Ishikawa (cell line): ENCODE measurements at regions not wholly inside any gene's neighbourhood (a gene's known extent, or its start where the extent isn't known, plus 50 kb on each side); places are given as distances from the start of the nearest gene placed in this dataset.

Source experiments
- CEBPB ChIP-seq: IDR thresholded peaks from 2 replicates; pipeline ENCODE4 v1.6.1; 2012
- CREB1 ChIP-seq: IDR thresholded peaks from 2 replicates; pipeline ENCODE4 v1.6.1; 2012; ENCODE audit warnings: low read depth
- EGR1 ChIP-seq: IDR thresholded peaks from 2 replicates; pipeline ENCODE4 v1.6.1; 2012
- EP300 ChIP-seq: IDR thresholded peaks from 2 replicates; pipeline ENCODE4 v1.6.1; 2012; ENCODE audit warnings: borderline replicate concordance
- FOXM1 ChIP-seq: IDR thresholded peaks from 2 replicates; pipeline ENCODE4 v1.6.1; 2012; ENCODE audit warnings: low read depth, borderline replicate concordance
- NFIC ChIP-seq: IDR thresholded peaks from 2 replicates; pipeline ENCODE4 v1.6.1; 2012
- RAD21 ChIP-seq: IDR thresholded peaks from 2 replicates; pipeline ENCODE4 v1.6.1; 2012; ENCODE audit warnings: low read depth
- TAF1 ChIP-seq: IDR thresholded peaks from 2 replicates; pipeline ENCODE4 v1.6.1; 2012; ENCODE audit warnings: low read depth, mild to moderate bottlenecking
- TCF12 ChIP-seq: IDR thresholded peaks from 2 replicates; pipeline ENCODE4 v1.6.1; 2012; ENCODE audit warnings: low read depth
- TEAD4 ChIP-seq: IDR thresholded peaks from 2 replicates; pipeline ENCODE4 v1.6.1; 2012
- YY1 ChIP-seq: IDR thresholded peaks from 2 replicates; pipeline ENCODE4 v1.6.1; 2012; ENCODE audit warnings: low read depth
- ZBTB7A ChIP-seq: IDR thresholded peaks from 2 replicates; pipeline ENCODE4 v1.6.1; 2012; ENCODE audit warnings: low read depth
- TF ChIP-seq, protein P1 (sequence below): IDR thresholded peaks from 2 replicates; pipeline ENCODE4 v1.6.1; 2012
- TF ChIP-seq, protein P2 (sequence below): IDR thresholded peaks from 2 replicates; pipeline ENCODE4 v1.6.1; 2012; ENCODE audit warnings: low read depth, mild to moderate bottlenecking
- TF ChIP-seq, protein P3 (sequence below): IDR thresholded peaks from 2 replicates; pipeline ENCODE4 v1.6.1; 2012

DNA sequence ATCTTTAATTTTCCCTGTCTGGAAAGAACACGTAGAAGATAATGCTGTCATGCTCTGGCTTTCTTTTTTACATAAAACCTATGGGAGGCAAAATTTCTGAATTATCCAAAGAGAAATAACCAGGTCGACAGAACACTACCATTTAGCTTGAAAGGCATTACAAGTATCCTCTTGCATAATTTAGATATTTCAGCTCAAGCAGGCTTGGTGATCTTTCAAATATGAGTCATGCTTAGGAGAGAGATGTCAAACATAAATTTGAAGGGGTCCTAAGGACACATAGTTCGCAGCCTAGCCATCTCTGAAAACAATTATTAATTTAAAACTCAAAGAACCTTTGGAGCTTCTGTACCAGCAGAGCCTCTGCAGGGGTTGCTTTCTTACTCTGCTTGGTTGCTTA lies 100.9 kb downstream of the FAS start:
- TF ChIP-seq CEBPB (no peak), NFIC (no peak), ZBTB7A (no peak), YY1 (no peak), RAD21 (no peak), TEAD4 (no peak), TCF12 (no peak), EGR1 (no peak), EP300 (no peak), FOXM1 (no peak), TAF1 (no peak), CREB1 (no peak)
- TF ChIP-seq, protein P1, sequence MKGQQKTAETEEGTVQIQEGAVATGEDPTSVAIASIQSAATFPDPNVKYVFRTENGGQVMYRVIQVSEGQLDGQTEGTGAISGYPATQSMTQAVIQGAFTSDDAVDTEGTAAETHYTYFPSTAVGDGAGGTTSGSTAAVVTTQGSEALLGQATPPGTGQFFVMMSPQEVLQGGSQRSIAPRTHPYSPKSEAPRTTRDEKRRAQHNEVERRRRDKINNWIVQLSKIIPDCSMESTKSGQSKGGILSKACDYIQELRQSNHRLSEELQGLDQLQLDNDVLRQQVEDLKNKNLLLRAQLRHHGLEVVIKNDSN, result no peak
- TF ChIP-seq, protein P2, sequence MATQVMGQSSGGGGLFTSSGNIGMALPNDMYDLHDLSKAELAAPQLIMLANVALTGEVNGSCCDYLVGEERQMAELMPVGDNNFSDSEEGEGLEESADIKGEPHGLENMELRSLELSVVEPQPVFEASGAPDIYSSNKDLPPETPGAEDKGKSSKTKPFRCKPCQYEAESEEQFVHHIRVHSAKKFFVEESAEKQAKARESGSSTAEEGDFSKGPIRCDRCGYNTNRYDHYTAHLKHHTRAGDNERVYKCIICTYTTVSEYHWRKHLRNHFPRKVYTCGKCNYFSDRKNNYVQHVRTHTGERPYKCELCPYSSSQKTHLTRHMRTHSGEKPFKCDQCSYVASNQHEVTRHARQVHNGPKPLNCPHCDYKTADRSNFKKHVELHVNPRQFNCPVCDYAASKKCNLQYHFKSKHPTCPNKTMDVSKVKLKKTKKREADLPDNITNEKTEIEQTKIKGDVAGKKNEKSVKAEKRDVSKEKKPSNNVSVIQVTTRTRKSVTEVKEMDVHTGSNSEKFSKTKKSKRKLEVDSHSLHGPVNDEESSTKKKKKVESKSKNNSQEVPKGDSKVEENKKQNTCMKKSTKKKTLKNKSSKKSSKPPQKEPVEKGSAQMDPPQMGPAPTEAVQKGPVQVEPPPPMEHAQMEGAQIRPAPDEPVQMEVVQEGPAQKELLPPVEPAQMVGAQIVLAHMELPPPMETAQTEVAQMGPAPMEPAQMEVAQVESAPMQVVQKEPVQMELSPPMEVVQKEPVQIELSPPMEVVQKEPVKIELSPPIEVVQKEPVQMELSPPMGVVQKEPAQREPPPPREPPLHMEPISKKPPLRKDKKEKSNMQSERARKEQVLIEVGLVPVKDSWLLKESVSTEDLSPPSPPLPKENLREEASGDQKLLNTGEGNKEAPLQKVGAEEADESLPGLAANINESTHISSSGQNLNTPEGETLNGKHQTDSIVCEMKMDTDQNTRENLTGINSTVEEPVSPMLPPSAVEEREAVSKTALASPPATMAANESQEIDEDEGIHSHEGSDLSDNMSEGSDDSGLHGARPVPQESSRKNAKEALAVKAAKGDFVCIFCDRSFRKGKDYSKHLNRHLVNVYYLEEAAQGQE, result no peak

- TF ChIP-seq FOXM1 (no peak), CEBPB (0 out of 2 replicates have a peak, but pooled peaks have one; percentile 19), NFIC (no peak), TEAD4 (no peak), CREB1 (no peak)
- TF ChIP-seq, protein P3, sequence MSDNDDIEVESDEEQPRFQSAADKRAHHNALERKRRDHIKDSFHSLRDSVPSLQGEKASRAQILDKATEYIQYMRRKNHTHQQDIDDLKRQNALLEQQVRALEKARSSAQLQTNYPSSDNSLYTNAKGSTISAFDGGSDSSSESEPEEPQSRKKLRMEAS, result no peak
These were observed 100.3 kb downstream of the FAS start for GRCh38 chr10:89090756-89091445.

DNA sequence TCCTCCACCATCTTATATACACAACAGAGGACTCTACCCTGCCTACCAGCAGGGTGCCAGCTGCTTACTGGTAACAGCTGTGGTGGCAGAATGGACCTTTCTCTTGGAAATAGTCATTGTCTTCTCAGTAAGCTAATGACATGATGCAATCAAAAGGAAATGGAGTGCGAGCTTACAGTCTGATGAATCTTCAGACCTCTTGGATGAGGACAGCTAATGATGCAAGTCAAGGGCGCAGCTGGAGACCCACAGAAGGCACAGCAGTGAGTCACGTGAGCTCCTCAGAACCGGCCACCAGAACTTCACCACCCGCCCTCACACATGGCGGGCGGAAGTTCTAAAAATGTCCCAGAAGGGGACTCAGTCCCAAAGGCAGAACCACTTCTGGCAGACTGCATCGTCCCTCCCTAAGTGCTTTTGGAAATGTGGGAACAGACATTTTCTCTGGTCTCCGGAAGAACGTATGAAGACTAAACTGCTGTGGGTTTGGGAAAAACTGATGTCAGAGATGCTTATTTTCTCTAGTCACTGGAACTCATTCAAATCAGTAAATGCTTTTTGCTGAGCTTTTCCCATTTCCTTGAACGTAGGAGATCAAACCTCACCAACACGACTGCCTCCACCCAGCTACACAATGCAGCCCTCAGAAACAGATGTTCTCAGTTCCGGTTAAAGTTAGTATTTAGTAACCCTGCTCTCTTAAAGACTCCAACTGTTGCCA lies 96.4 kb downstream of the FAS start:
- TF ChIP-seq CEBPB (peak; percentile 31; the same call in 1 of the 2 replicates), RAD21 (no peak)

GRCh38 chr10:89085153-89085552 lies 94.6 kb downstream of the FAS start:
- TF ChIP-seq TCF12, result no peak
- no peak for TF ChIP-seq EGR1
- no peak for TF ChIP-seq EP300
- TF ChIP-seq CREB1, result no peak
- TF ChIP-seq ZBTB7A, result no peak
- TF ChIP-seq FOXM1, result no peak
- TF ChIP-seq CEBPB, result no peak
- TF ChIP-seq TAF1, result no peak
- no peak for TF ChIP-seq RAD21
- TF ChIP-seq NFIC, result no peak
- TF ChIP-seq, protein P3, result no peak
- TF ChIP-seq, protein P1, result no peak
- TF ChIP-seq TEAD4, result no peak
- TF ChIP-seq, protein P2, result no peak
- TF ChIP-seq YY1, result no peak

GRCh38 chr10:89082086-89082485 lies 91.5 kb downstream of the FAS start:
- no peak for TF ChIP-seq TEAD4
- TF ChIP-seq CEBPB, result no peak
- TF ChIP-seq YY1, result no peak
- TF ChIP-seq CREB1, result no peak
- TF ChIP-seq EGR1, result no peak
- no peak for TF ChIP-seq TCF12
- TF ChIP-seq, protein P2, result no peak
- TF ChIP-seq TAF1, result no peak
